A549 (cell line): ENCODE measurements at regions not wholly inside any gene's neighbourhood (a gene's known extent, or its start where the extent isn't known, plus 50 kb on each side); places are given as distances from the start of the nearest gene placed in this dataset.

ENCODE experiments used
- ATAC-seq, 2 experiments: fragments of 200-7000 bp in 1 of 2; fragments of >200 bp in 1 of 2; cut with Nextera tagmentation in 1 of 2; cut with Tn5 transposase in 1 of 2; 3 replicates each; pipeline versions ENCODE4 v1.8.0 to v1.9.1; 2018 to 2020; ENCODE audit warnings: mild to moderate bottlenecking in 1 of 2, moderate library complexity in 1 of 2
- CTCF ChIA-PET: fragments of 300-600 bp; sonication (Branson Sonifier 250); formaldehyde crosslinking; extraction: SDS; loops from one replicate; lab custom pipeline; 2021; ENCODE audit warnings: antibody characterized with exemption, inconsistent platforms; lab: Yijun Ruan, JAX
- POLR2A ChIA-PET: fragments of 350-600 bp; formaldehyde crosslinking; extraction: SDS; loops from one replicate; lab custom pipeline; 2021; ENCODE audit warnings: antibody characterized with exemption, inconsistent platforms; lab: Yijun Ruan, JAX
- DNase-seq, 2 experiments: peaks; one replicate each; pipeline versions ENCODE4 v3.0.0 to v3.0.0-alpha.2; 2011 to 2016; ENCODE audit warnings: low read depth in 1 of 2, low spot score in 1 of 2
- FAIRE-seq: peaks from 2 replicates; lab custom pipeline; 2011; peaks lifted over from hg19 to GRCh38; lab: Jason Lieb, UNC
- H3K27ac ChIP-seq, 2 experiments: fragments of >200 bp; sonication (Bioruptor Twin); formaldehyde crosslinking; 3 replicates each; pipeline ENCODE4 v1.5.1; 2016 to 2017
- H3K4me1 ChIP-seq: fragments of >200 bp; sonication (Bioruptor Twin); formaldehyde crosslinking; 3 replicates; pipeline ENCODE4 v1.6.1; 2016
- H3K4me2 ChIP-seq: fragments of >200 bp; sonication (Bioruptor Twin); formaldehyde crosslinking; 3 replicates; pipeline ENCODE4 v1.6.1; 2016
- H3K4me3 ChIP-seq: fragments of >200 bp; sonication (Bioruptor Twin); formaldehyde crosslinking; 3 replicates; pipeline ENCODE4 v1.5.1; 2016
- H3K9me3 ChIP-seq: fragments of >200 bp; sonication (Bioruptor Twin); formaldehyde crosslinking; 3 replicates; pipeline ENCODE4 v1.6.1; 2016
- CBX2 ChIP-seq: fragments of 200-600 bp; sonication (generic); IDR thresholded peaks from 2 replicates; pipeline ENCODE4 v1.6.1; 2016; ENCODE audit warnings: low read depth, mild to moderate bottlenecking, borderline replicate concordance
- CEBPB ChIP-seq, 2 experiments: fragments of >200 bp in 1 of 2; sonication (Bioruptor Twin) in 1 of 2; formaldehyde crosslinking in 1 of 2; IDR thresholded peaks; 2 replicates each; pipeline ENCODE4 v1.6.1; 2012 to 2016
- E2F6 ChIP-seq: IDR thresholded peaks from 2 replicates; pipeline ENCODE4 v1.6.1; 2012; ENCODE audit warnings: low read depth, borderline replicate concordance
- EP300 ChIP-seq, 2 experiments: fragments of >200 bp; sonication (Bioruptor Twin); formaldehyde crosslinking; IDR thresholded peaks; 2 replicates in 1 of 2; 3 replicates in 1 of 2; pipeline ENCODE4 v1.6.1; 2016 to 2017
- ESRRA ChIP-seq: fragments of 150-350 bp; IDR thresholded peaks from 2 replicates; pipeline ENCODE4 v1.6.1; 2014; ENCODE audit warnings: mild to moderate bottlenecking, low read length, borderline replicate concordance
- FOSL2 ChIP-seq, 2 experiments: fragments of 450-650 bp in 1 of 2; fragments of >200 bp in 1 of 2; sonication (Bioruptor Twin) in 1 of 2; formaldehyde crosslinking; IDR thresholded peaks; 2 replicates each; pipeline versions ENCODE4 v1.5.0 to v1.6.1; 2016 to 2020; ENCODE audit warnings: mild to moderate bottlenecking in 1 of 2, moderate library complexity in 1 of 2
- FOXS1 ChIP-seq: fragments of 250-450 bp; sonication (Bioruptor Pico); IDR thresholded peaks from 2 replicates; pipeline ENCODE4 v1.5.0; 2020; ENCODE audit warnings: mild to moderate bottlenecking, moderate library complexity
- HEYL ChIP-seq: fragments of 250-450 bp; sonication (Bioruptor Pico); IDR thresholded peaks from 2 replicates; pipeline ENCODE4 v1.8.0; 2021; ENCODE audit warnings: mild to moderate bottlenecking, moderate library complexity
- HMGXB4 ChIP-seq: fragments of 250-450 bp; sonication (Bioruptor Pico); IDR thresholded peaks from 2 replicates; pipeline ENCODE4 v1.5.0; 2021; ENCODE audit warnings: mild to moderate bottlenecking, moderate library complexity, borderline replicate concordance
- HOXA7 ChIP-seq: fragments of 250-450 bp; sonication (Bioruptor Pico); IDR thresholded peaks from 2 replicates; pipeline ENCODE4 v1.5.0; 2020; ENCODE audit warnings: mild to moderate bottlenecking, moderate library complexity
- HOXB13 ChIP-seq: fragments of 250-450 bp; sonication (Bioruptor Pico); IDR thresholded peaks from 2 replicates; pipeline ENCODE4 v1.5.0; 2020; ENCODE audit warnings: low read depth, mild to moderate bottlenecking, moderate library complexity
- JUN ChIP-seq, 2 experiments: fragments of >200 bp; sonication (Bioruptor Twin); formaldehyde crosslinking; IDR thresholded peaks; 2 replicates in 1 of 2; 3 replicates in 1 of 2; pipeline ENCODE4 v1.6.1; 2016 to 2017
- JUNB ChIP-seq: fragments of >200 bp; sonication (Bioruptor Twin); formaldehyde crosslinking; IDR thresholded peaks from 2 replicates; pipeline ENCODE4 v1.6.1; 2016
- KDM5A ChIP-seq: fragments of 200-600 bp; sonication (generic); IDR thresholded peaks from 2 replicates; pipeline ENCODE4 v1.6.1; 2016; ENCODE audit warnings: antibody characterized with exemption, mild to moderate bottlenecking
- MYC ChIP-seq: IDR thresholded peaks from 2 replicates; pipeline ENCODE4 v1.6.1; 2012; ENCODE audit warnings: mild to moderate bottlenecking, inconsistent platforms, low read length, improper control_type of control experiment, borderline replicate concordance
- NFE2L2 ChIP-seq: fragments of 150-350 bp; conservative IDR thresholded peaks from 2 replicates; pipeline ENCODE4 v1.6.1; 2014; ENCODE audit warnings: low read length
- POLR2A ChIP-seq: IDR thresholded peaks from 2 replicates; pipeline ENCODE4 v1.6.1; 2012; ENCODE audit warnings: mild to moderate bottlenecking, low read length
- RAD21 ChIP-seq, 2 experiments: fragments of >200 bp in 1 of 2; sonication (Bioruptor Twin) in 1 of 2; formaldehyde crosslinking in 1 of 2; IDR thresholded peaks in 1 of 2; conservative IDR thresholded peaks in 1 of 2; 2 replicates in 1 of 2; 3 replicates in 1 of 2; pipeline ENCODE4 v1.6.1; 2012 to 2018; ENCODE audit warnings: inconsistent platforms in 1 of 2
- RFX5 ChIP-seq: fragments of 450-650 bp; IDR thresholded peaks from 2 replicates; pipeline ENCODE4 v1.7.1; 2014; ENCODE audit warnings: antibody characterized with exemption, mild to moderate bottlenecking, moderate library complexity
- ZC3H11A ChIP-seq: fragments of 450-650 bp; IDR thresholded peaks from 2 replicates; pipeline ENCODE4 v1.6.1; 2014; ENCODE audit warnings: antibody characterized with exemption, mild to moderate bottlenecking
- ZFP36 ChIP-seq: fragments of 450-650 bp; IDR thresholded peaks from 2 replicates; pipeline ENCODE4 v1.6.1; 2014; ENCODE audit warnings: borderline replicate concordance; ENCODE audit not compliant: partially characterized antibody
- WGBS: methylation state at CpG from one replicate; pipeline ENCODE4 v1.1.6; 2017; ENCODE audit errors: missing lambda C conversion rate; 5-methylcytosine and 5-hydroxymethylcytosine counted together
- TF ChIP-seq, protein P1 (sequence below): fragments of >200 bp; sonication (Bioruptor Twin); formaldehyde crosslinking; IDR thresholded peaks from 3 replicates; pipeline ENCODE4 v1.5.1; 2016
- TF ChIP-seq, protein P2 (sequence below): fragments of 250-450 bp; sonication (Bioruptor Pico); IDR thresholded peaks from 2 replicates; pipeline ENCODE4 v1.5.0; 2020; ENCODE audit warnings: low read depth, mild to moderate bottlenecking, moderate library complexity

DNA sequence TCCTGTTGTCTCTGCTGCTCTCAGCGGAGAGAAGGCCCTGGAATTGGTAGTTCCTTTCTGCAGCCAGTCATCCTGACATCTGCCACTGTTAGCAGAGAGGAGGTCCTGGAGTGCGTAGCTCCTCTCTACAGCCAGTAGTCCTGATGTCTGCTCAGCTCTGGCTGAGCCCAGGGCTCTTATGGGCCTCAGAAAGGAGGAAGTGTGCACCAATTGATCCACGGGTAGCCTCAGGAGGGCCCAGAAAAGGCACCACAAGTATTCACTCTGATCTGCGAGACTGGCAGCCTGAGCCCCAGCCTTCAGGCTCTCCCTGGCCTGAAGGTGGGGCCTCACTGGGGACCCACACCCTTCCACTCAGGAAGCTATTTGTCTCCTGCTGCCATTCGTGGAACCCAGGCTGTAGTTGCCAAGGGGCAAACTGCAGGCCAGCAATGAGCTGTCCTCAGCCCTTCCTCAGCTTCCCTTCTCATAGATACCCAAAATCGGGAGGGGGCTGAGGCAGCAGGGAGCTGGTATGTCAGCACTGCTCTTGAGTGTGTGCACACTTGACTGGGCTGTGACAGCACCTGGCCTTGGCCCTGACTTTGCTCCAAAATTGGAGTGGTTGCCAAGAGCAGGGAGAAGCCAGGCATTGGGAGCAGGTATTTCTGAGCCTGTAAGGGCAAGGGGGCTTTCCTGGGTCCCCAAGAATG, 1049.5 kb upstream of the ACO1 start:
- no peak for ATAC-seq
- H3K9me3 ChIP-seq: no peaks in the 10 kb centered on the region
- no peak for FAIRE-seq
- no peak for DNase-seq
- 8% methylated on average over 5 of the region's 6 CpGs for WGBS
- no peak overlapping the region for H3K27ac ChIP-seq
- POLR2A ChIA-PET: no interaction called here
- H3K4me1 ChIP-seq: no peaks in the 10 kb centered on the region
- TF ChIP-seq POLR2A: no peak
- no peak for TF ChIP-seq KDM5A
- TF ChIP-seq HMGXB4 (CRISPR knock-in tag): no peak
- TF ChIP-seq JUN (IDR thresholded peaks at IDR 0.05): no peak
- TF ChIP-seq FOXS1 (CRISPR knock-in tag): no peak
- TF ChIP-seq, all 56 proteins: peak for 0
- H3K4me2 ChIP-seq: no peak overlapping the region
- H3K4me3 ChIP-seq: no peak overlapping the region
- CTCF ChIA-PET: no interaction called here

GRCh38 chr9:31335529-31336234, 1048.8 kb upstream of the ACO1 start:
- Histone ChIP-seq H3K27ac (no peak overlapping the region), H3K4me1 (no peaks in the 10 kb centered on the region), H3K4me3 (no peak overlapping the region), H3K4me2 (no peak overlapping the region), H3K9me3 (no peaks in the 10 kb centered on the region)
- DNase-seq (no peak), FAIRE-seq (no peak), ATAC-seq (no peak)
- CTCF ChIA-PET: no interaction called here
- POLR2A ChIA-PET: no interaction called here
- 38% methylated on average over 4 of the region's 4 CpGs for WGBS
- TF ChIP-seq ZC3H11A (no peak), NFE2L2 (no peak), HEYL (CRISPR knock-in tag) (no peak), FOXS1 (CRISPR knock-in tag) (no peak), FOSL2 (IDR thresholded peaks at IDR 0.05) (no peak), FOSL2 (CRISPR knock-in tag; IDR thresholded peaks at IDR 0.05) (no peak), ZFP36 (no peak), E2F6 (no peak), CEBPB (IDR thresholded peaks at IDR 0.05) (no peak), HOXB13 (no peak), MYC (no peak), RFX5 (no peak)
- TF ChIP-seq, protein P1, sequence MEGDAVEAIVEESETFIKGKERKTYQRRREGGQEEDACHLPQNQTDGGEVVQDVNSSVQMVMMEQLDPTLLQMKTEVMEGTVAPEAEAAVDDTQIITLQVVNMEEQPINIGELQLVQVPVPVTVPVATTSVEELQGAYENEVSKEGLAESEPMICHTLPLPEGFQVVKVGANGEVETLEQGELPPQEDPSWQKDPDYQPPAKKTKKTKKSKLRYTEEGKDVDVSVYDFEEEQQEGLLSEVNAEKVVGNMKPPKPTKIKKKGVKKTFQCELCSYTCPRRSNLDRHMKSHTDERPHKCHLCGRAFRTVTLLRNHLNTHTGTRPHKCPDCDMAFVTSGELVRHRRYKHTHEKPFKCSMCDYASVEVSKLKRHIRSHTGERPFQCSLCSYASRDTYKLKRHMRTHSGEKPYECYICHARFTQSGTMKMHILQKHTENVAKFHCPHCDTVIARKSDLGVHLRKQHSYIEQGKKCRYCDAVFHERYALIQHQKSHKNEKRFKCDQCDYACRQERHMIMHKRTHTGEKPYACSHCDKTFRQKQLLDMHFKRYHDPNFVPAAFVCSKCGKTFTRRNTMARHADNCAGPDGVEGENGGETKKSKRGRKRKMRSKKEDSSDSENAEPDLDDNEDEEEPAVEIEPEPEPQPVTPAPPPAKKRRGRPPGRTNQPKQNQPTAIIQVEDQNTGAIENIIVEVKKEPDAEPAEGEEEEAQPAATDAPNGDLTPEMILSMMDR: no peak

DNA sequence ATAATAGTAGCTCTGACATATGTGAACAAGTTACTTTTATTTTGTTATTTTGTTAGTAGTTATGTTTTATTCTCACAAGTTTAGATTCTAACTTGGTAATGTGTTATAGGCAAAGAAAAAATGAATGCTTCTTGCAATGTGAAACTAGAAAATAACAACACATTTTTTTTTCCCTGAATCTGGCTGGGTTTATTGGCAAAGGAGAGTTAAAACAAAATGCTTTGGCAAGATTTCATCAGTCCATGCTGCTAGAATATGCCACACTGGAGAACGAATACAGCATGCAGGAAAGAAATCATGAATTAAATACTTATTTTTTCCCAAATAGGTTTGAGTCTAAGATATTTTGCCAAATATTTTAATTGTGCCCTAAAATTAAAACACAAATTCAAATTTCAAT, 1048.1 kb upstream of the ACO1 start:
- FAIRE-seq (no peak), ATAC-seq (no peak), DNase-seq (no peak)
- no peak for TF ChIP-seq RAD21 (conservative IDR thresholded peaks at IDR 0.05 in 1 of 2, IDR thresholded peaks at IDR 0.05 in 1 of 2)
- TF ChIP-seq JUNB: no peak
- no peak for TF ChIP-seq FOSL2 (IDR thresholded peaks at IDR 0.05)
- TF ChIP-seq FOSL2 (CRISPR knock-in tag; IDR thresholded peaks at IDR 0.05): no peak
- no peak for TF ChIP-seq ZFP36
- no peak for TF ChIP-seq EP300 (IDR thresholded peaks at IDR 0.05)
- no peak for TF ChIP-seq ESRRA
- no peak for TF ChIP-seq CBX2
- TF ChIP-seq NFE2L2: no peak
- no peak for TF ChIP-seq HOXA7 (CRISPR knock-in tag)
- TF ChIP-seq, protein P1: no peak
- TF ChIP-seq, protein P2, sequence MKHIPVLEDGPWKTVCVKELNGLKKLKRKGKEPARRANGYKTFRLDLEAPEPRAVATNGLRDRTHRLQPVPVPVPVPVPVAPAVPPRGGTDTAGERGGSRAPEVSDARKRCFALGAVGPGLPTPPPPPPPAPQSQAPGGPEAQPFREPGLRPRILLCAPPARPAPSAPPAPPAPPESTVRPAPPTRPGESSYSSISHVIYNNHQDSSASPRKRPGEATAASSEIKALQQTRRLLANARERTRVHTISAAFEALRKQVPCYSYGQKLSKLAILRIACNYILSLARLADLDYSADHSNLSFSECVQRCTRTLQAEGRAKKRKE (CRISPR knock-in tag): no peak
- H3K9me3 ChIP-seq: no peaks in the 10 kb centered on the region
- no peak overlapping the region for H3K27ac ChIP-seq
- H3K4me1 ChIP-seq: no peaks in the 10 kb centered on the region
- 2% methylated on average over 1 of the region's 1 CpG for WGBS
- no peak overlapping the region for H3K4me3 ChIP-seq
- ChIA-PET CTCF (no interaction called here), POLR2A (no interaction called here)
- no peak overlapping the region for H3K4me2 ChIP-seq
